ENCODE measurements at regions not wholly inside any gene's neighbourhood (a gene's known extent, or its start where the extent isn't known, plus 50 kb on each side); places are given as distances from the start of the nearest gene placed in this dataset.

DNA sequence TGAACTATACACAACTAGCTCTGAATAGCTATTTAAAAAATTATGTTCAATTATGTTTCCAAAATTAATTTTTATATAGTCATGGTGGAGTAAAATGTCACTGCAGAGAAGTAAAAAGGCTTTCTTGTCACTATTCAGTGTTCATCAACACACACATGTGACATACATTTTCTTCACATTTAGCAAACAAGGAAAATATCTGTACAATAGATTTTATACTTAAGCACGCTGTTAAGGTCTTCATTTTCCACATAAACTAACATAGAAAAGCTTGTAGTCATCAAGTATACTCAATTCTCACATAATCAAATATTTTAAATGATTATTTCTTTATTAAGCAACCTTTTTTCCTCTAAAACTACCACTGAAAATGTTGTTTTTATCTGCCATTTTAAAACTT lies 141.2 kb upstream of the DIO2 start:
- TF ChIP-seq, protein P1, sequence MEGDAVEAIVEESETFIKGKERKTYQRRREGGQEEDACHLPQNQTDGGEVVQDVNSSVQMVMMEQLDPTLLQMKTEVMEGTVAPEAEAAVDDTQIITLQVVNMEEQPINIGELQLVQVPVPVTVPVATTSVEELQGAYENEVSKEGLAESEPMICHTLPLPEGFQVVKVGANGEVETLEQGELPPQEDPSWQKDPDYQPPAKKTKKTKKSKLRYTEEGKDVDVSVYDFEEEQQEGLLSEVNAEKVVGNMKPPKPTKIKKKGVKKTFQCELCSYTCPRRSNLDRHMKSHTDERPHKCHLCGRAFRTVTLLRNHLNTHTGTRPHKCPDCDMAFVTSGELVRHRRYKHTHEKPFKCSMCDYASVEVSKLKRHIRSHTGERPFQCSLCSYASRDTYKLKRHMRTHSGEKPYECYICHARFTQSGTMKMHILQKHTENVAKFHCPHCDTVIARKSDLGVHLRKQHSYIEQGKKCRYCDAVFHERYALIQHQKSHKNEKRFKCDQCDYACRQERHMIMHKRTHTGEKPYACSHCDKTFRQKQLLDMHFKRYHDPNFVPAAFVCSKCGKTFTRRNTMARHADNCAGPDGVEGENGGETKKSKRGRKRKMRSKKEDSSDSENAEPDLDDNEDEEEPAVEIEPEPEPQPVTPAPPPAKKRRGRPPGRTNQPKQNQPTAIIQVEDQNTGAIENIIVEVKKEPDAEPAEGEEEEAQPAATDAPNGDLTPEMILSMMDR (conservative IDR thresholded peaks at IDR 0.05; ENCODE audit: low read depth, low read length): no peak
- TF ChIP-seq EZH2 (IDR thresholded peaks at IDR 0.05; ENCODE audit: low read length, unreplicated experiment): no peak
- TF ChIP-seq EZH2phosphoT487 (IDR thresholded peaks at IDR 0.05; ENCODE audit: borderline replicate concordance, low read length): no peak
